HFF-Myc (cell line): ENCODE measurements at regions not wholly inside any gene's neighbourhood (a gene's known extent, or its start where the extent isn't known, plus 50 kb on each side); places are given as distances from the start of the nearest gene placed in this dataset.

ENCODE experiments used
- DNase-seq: peaks from one replicate; pipeline ENCODE4 v3.0.0-alpha.2; 2011; ENCODE audit warnings: low read depth; ENCODE audit errors: extremely low read depth
- H3K4me3 ChIP-seq: replicated peaks from 2 replicates; pipeline ENCODE4 v1.5.1; 2011; ENCODE audit warnings: low read depth, mild to moderate bottlenecking, control low read depth, low read length
- CTCF ChIP-seq: IDR thresholded peaks from 2 replicates; pipeline ENCODE4 v1.5.1; 2012; ENCODE audit warnings: mild to moderate bottlenecking, low read depth, low read length, control low read depth; ENCODE audit errors: missing control alignments

GRCh38 chr4:123555807-123556273 is 159.2 kb downstream of the SPRY1 start:
- no peak for DNase-seq
- no peak overlapping the region for H3K4me3 ChIP-seq
- TF ChIP-seq CTCF: no peak

DNA sequence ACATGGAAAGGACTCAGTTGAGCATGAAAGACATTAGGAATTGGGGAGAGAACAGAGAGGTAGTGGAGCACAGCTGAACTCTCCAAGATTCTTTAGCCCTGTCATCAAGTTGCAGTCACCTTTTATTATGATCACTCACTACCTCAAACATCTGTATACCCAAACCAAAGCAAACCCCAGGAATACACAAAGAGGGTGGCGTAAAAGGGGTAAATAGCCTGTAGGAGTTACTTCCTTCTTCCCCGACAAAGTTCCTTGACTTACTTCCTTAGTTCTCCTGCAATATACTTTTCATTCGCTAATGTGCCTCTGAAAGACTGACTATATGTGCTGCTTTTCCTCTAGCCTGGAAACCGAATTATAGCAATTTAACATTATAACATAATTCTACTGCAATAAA is 159.9 kb downstream of the SPRY1 start:
- no peak for TF ChIP-seq CTCF
- H3K4me3 ChIP-seq: no peak overlapping the region
- no peak for DNase-seq

- no peak overlapping the region for H3K4me3 ChIP-seq
- no peak for TF ChIP-seq CTCF
- DNase-seq: no peak
Observed at GRCh38 chr4:123557857-123558536, 161.4 kb downstream of the SPRY1 start.

DNA sequence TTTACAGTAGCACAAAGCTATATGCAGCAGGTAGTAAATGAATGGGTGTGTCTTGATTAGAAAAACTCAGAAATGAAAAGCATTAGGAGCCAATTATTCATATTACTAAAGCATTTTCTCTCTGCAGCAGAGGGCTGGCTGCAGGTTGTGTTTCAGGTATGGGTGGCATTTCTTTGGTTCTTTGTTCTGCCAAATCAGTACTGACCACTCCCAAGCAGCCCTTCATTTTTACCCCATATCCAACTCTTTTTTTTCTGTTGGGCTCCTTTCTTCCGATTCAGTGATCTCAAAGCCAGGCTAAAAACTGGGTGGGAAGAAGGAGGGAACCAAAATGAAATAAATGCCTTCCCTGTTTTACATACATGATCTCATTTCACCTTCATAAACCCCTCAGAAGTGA is 162.3 kb downstream of the SPRY1 start:
- H3K4me3 ChIP-seq: no peak overlapping the region
- no peak for TF ChIP-seq CTCF
- no peak for DNase-seq

DNA sequence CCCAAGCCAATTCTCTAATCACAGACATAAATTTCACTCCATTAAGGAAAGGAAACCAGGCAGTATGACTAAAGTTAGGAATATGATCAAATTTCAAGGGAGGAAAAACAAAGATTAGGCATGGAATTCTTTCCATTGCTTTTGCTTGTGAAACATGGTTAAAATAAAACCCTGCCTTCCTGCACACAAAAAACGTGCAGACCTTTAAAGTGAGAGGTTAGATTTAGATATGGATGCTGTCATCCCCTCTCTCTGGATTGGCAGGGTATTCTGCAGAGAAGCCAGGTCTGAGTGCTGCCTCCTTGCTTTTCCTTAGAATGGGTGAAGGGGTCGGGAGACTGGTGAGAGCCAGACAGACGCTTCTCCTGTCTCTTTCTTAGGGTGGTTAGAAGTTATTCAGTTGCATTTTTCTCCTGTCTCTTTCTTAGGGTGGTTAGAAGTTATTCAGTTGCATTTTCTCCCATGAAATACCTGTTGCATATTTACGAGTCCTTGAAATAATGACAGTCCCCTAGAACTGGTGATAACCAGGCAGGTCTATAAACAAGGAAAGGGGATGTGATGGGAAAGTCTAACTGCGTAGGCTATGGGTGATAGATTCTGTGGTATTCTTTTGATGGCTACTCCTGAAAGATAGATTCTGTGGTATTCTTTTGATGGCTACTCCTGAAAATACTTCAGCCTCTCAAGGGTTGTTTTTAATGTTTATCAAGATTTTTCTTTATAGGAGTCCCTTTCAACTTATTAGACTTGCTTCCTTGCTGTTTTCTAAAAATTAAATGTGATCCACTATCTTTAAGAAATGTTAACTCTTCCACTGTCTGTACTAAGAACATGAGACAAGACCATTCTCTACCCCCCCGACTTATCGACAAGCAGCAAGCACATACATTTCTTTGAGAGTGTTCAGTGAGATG is 163.6 kb downstream of the SPRY1 start:
- no peak overlapping the region for H3K4me3 ChIP-seq
- no peak for TF ChIP-seq CTCF
- no peak for DNase-seq

DNA sequence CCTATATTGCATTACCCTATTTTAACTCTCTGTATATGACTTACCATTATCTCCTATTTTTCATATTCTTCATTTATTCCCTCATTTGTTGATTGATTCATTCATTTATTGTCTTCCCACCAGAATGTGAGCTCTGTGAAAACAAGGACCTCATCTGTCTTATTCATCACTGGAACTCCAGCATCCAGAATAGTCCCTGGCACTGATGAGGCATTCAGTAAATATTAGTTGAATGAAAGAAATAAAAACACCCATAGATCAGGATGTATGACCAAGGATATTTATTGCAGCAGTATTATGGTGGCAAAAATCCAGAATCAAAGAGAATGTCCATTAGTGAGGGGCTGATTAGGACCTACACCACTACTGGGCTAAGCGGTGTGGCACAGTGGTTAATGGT is 164.9 kb downstream of the SPRY1 start:
- no peak overlapping the region for H3K4me3 ChIP-seq
- TF ChIP-seq CTCF: no peak
- DNase-seq: no peak
